ENCODE measurements at regions not wholly inside any gene's neighbourhood (a gene's known extent, or its start where the extent isn't known, plus 50 kb on each side); places are given as distances from the start of the nearest gene placed in this dataset.
"Not testable (repeated sequence)": the region's sequence is repeated elsewhere in the genome, so short reads cannot be mapped to it uniquely, and the experiment has no call there.

GRCh38 chrX:99988532-99988931 lies 421.5 kb downstream of the PCDH19 start:
- DNase-seq = not testable (repeated sequence)

GRCh38 chrX:99973572-99974226 lies 436.4 kb downstream of the PCDH19 start:
- DNase-seq = no peak

DNA sequence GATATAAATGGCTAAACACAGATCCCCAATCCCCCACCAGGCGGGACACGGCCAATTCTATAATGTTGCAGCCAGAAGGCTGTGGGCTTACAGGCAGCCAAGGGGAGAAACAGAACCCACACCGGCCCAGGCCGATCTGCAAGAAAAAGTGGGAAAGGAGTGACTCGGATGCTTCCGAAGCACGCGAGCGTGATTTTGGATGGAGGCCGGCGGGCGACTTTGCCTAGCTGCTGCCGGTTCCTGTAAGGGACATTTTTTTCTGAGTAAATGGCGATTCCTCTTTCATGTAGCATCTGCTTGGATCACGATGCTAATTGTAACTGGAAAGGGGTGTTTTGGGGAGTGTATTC lies 470.2 kb downstream of the PCDH19 start:
- no peak for DNase-seq

DNA sequence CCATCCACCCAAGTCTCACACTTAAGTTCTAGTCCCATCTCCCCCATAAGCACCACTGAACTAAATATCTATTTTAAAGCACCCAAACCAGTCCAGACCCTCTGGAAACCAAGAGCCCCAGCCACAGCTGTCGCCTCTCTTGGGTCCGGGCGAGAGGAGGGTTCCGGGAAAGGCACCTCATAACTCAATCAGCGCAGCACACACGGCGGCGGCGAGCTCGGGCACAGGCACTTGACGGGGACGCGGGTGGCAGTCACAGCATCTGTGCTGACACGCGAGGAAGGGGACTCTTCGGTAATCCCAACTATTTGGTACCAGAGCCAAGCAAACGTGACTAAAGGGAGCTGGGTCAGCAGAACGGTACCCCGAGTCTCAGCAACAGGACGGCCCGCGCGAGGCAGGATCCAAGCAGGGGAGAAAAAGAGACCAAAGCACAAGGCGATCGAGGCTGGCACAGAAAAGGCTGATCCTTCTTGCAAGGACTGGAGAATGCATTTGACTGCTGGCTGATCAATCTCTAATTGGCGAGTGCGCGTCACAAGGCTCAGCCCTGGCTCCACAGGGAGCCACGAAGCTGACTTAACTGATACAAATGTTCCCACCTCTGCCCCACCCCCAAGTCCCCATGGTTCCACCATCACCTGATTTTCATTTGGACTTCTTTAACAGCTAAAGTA lies 470.7 kb downstream of the PCDH19 start:
- not testable (repeated sequence) for DNase-seq

- no peak for DNase-seq
Observed at GRCh38 chrX:99938464-99938863, 471.6 kb downstream of the PCDH19 start.

- no peak for DNase-seq
Observed at GRCh38 chrX:99933865-99934264, 476.2 kb downstream of the PCDH19 start.

DNA sequence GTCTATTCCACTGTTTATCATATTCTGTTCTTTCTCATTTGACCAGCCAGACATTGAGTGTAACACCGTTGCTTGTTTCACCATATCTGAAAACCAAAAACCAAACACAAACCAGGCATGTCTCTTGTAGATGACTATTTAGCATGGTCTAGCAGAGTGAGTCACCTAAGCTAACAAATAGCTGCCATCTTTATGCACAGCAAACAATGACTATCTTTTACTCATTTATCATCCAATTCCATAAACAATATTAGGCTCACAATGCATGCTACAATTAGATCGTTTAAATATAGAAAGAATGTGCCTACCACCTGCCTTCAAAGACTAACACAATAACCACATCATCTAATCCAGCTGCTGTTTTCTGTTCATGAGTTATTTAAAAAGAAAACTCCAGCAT lies 495.4 kb downstream of the PCDH19 start:
- no peak for DNase-seq

GRCh38 chrX:99913611-99914010 lies 496.5 kb downstream of the PCDH19 start:
- DNase-seq = no peak

DNA sequence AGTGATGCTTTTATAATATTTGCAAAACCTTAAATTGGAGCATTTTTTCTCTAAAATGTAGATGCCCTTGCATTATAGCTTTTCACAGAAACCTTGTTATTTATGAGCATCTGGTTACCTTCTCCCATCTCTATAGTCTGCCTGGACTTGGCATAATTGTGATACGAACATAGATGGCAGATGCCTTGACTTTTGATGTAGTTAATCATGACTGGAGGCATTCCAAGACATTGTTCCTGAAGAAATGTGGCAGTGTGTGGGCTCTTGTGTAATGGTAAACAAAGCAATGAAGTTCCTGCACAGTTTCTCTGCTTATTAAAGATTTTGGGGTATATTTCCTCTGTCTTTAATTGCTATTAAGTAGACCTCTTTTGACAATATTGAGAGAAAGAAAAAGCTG lies 500.1 kb downstream of the PCDH19 start:
- no peak for DNase-seq

- DNase-seq = no peak
Observed at GRCh38 chrX:99901091-99901490, 509.0 kb downstream of the PCDH19 start.

DNA sequence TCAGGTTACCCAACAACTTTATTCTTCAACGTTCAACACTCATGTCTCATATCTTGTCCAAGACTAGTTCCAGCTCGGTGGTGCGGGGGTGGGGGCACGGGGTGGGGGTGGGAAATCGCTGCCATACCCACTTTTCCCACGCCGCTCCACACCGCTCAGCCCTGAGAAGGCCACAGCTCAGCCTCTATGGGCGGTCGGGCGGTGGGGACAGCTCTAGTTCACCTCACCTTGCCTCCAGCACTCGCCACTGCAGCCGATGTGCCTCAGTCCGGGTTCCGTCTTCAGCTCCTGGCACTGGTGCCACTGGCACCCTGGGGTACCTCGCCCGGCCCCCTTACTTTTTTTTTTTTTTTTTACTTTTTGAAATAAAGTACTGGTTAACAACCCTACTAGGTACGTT lies 522.2 kb downstream of the PCDH19 start:
- DNase-seq = no peak

DNA sequence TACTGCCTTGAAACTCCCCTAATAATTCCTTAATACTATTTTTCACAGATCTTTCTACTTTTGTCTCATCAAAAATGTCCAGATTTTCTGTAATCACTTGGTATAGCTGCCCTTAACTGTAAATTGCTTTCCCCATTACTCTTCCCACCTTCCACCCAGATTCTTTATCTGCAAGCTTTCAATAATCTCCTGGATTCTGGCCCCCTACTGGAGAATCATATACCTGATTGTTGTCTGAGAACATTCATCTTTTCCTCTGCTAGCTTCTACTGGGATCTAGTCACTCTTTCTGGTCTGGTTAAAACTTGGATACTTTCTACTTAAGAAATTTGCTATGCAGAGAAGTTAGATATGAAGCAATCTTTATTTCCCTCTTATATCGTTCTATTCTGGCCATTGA lies 552.6 kb downstream of the PCDH19 start:
- DNase-seq = no peak

DNA sequence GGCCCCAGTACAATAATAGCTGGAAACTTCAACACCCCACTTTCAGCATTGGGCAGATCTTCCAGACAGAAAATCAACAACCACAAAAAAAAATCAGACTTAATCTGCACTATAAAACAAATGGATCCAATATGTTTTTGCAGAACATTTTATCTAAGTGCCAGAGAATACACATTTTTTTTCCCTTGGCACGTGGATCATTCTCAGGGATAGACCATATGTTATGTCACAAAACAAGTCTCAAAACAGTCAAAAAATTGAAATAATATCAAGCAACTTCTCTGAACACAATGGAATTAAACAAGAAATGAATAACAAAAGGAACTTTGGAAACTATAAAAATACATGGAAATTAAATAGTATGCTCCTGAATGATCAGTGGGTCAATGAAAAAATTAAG lies 576.3 kb downstream of the PCDH19 start:
- DNase-seq = no peak

DNA sequence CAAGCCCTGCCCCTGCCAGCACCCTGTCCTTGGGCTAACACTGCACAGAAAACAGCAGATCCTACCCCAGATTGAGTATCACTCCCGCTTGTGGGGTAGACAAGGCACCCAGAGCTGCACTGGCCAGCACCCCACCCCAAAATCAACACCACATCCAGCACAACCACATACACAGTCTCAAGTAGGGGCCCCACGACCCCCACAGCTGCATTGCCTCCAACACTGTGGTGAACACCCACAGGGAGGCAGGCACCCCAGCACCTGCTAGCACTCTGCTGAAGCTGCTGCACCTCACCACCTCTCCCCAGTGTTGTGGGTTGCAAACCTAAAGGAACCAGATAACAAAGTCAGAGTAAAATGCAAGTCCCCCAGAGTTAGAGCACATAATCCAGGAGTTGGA lies 589.9 kb downstream of the PCDH19 start:
- DNase-seq = no peak

DNA sequence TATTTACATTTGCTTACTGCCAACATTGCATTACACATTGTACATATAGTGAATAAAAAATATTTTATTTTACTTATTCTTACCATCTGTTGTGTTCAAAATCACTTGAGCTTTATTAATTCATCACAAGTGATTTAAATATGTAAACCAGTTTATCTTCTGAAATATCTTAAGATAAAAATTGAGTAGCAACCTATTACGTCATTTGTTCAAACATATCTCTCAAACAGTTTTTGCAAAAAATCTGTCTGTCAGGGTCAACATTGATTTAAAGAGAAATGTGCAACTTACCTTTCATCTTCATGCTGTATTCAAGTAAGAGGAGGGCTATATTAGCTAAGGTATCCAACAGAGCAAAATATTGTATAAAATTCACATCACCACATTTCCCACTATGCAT lies 610.1 kb downstream of the PCDH19 start:
- DNase-seq = no peak

DNA sequence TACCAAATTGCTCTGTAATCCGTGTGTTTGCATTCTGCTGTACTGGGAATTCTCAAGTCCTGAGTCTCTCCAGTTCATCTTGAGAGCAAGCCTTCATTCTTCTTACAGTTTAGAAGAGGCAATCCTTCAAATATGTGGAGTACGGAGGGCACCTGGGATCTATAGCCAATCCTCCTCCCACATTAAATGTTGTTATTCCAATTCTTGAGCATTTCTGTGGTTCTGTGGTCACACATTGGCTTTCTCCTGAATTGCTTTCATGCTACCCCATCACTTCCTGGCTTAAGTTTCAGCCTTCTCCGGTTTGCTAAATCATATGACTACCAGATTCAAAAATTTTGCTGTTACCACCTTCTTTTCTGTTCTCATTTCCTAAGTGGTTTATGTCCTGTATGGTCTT lies 611.1 kb downstream of the PCDH19 start:
- no peak for DNase-seq

DNA sequence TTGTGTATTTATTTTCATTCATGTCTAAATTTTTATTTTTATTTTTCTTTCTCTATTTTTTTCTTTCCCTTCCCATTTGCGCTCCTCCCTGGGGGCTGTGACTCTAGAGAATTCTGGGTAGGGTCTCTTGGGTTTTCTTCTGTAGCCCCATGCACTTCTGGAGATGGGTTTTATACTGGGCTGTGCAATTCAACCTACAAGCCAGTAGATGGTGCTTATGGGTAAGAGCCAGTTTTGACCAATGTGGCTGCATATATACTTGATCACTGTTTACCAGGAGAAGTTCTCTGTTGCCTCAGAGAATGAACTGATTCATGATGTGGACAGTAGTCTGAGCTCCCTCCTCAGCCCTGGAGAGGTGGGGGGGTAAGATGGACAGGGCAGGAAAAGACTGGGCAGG lies 614.6 kb downstream of the PCDH19 start:
- no peak for DNase-seq

GRCh38 chrX:99782516-99783040 lies 627.5 kb downstream of the PCDH19 start:
- no peak for DNase-seq

DNA sequence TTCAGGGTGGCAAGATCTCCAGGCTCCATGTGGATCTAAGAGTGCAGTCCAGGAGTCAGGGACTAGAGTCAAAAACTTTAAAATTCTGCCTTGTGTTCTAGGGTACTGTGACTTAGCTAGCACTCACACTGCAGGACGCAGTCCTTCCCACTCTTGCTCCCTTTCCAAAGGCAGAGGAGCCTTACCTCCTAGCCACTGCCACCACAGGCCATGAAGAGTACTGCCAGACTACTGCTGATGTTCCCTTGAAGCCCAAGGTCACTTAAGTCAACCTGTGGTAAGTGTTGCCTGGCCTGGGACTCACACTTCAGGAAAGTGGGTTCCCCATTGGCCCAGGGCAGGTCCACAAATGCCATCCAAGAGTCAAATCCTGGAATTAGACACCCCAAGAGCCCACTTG lies 632.2 kb downstream of the PCDH19 start:
- DNase-seq = no peak

- DNase-seq = no peak
Observed at GRCh38 chrX:99761731-99762130, 648.3 kb downstream of the PCDH19 start.

DNA sequence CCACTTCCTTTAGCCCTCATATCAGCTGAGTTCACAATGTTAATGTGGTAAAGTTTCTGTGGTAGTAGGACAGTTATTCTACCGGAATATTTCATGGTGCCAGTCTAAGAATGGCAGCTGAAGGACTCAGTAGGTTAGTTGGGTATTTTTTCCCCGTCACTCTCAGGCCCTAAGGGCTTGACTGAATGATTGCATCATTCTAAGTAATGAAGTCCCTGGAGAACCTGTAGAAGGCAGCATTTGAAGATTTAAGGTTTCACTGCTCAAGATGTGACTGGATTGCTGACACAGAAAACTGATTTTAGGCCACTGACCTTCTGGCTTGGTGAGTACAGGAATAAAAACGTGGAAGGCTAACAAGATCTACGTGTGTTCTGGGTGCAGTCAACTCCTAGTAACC lies 657.3 kb downstream of the PCDH19 start:
- DNase-seq = no peak

DNA sequence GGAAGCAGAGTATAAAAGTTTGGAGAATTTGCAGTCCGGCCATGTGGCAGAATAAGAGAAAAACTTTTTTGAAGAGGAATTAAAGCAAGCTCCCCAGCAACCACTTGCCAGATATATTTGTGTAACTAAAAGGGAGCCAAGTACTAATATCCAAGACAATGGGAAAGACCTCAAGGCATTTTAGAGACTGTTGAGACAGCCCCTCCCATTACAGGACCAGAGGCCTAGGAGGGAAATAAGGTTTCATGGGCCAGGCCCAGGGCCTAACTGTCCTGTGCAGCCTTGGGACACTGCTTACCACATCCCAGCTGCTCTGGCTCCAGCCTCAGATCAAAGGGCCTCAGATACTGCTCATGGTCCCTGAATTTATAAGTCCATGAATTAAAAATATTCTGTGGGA lies 659.4 kb downstream of the PCDH19 start:
- DNase-seq = no peak

DNA sequence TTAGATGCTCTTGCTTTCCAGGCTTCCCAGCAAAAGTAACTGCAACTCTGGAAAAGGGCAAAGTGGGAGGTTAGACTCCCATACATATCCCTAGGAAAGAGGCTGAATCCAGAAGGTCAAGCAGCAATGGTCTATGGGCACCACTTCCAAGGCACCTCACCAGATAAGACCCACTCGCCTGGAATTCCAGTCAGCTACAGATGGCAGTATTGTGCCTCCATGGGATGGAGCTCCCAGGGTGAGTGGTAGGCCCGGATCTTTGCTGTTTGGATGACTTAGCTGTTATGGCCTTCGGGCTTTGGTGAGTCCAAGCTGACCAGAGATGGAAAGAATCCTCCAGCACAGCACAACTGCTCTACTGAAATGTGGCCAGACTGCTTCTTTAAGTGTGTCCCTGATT lies 688.0 kb downstream of the PCDH19 start:
- DNase-seq = no peak

DNA sequence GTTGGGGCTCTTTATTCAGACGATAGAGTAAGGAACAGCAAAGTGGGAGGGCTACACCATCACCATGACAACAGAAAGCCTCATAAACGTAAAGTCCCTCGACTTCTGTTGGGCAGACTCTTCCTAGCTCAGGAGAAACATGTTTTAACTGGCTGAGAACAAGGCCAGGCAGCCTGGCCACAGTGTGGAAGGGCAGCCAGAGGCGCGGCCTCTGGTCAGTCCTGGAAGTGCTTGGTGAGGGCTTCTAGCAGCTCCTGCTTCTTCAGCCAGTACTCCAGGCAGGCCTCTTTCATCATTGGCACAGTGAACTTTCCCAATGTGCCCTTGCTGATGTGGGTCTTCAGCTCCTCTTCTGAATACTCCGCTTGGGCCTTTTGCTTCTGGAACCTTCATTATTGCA lies 690.9 kb downstream of the PCDH19 start:
- DNase-seq = no peak

DNA sequence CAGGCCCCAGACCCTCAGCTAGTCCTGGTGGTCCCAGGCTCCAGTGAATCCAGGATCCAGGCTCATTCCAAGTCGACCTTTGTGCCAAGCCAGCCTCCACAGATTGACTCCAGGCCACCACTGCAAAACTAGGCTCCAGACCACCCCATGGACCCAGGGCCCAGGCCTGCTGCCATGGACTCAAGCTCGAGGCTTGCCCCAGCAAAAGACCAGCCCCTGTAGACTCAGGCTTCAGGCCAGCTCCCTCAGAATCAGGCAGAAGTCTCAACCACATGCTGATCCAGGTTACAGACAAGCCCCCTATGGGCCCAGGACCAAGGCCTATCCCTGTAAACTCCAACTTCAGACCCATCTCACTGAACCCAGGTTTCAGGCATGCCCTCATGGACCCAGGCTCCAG lies 692.4 kb downstream of the PCDH19 start:
- no peak for DNase-seq
